ENCODE measurements at regions not wholly inside any gene's neighbourhood (a gene's known extent, or its start where the extent isn't known, plus 50 kb on each side); places are given as distances from the start of the nearest gene placed in this dataset.

DNA sequence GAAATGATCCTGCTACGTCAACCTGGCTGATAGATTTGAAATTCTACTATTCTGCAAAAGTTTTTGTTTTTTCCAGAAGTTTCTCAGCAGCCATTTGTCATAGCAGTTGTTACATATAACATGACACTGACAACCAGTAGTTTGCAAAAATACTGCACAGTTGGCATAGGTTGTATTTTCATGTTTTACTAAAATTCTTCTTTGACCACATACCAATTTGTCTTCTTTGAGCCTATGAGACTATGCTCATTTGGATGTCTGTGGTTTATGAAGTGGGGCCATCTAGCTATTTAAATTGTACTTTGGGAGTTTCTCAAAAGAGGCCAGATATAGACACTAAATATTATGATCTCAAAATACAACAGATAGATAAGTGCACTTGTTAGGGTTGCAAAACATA is 104.9 kb upstream of the PREP start:
- Histone ChIP-seq H3K9me2 (no peaks in the 10 kb centered on the region), H3K9ac (no peak overlapping the region), H3K4me2 (no peak overlapping the region), H3F3A (replicated peaks; ENCODE audit: insufficient read depth) (no peaks in the 10 kb centered on the region), H3K4me3 (ENCODE audit: low read depth in 2 of 2, low read length in 1 of 2) (no peak overlapping the region), H3K36me3 (replicated peaks in 1 of 2; ENCODE audit: control insufficient read depth in 1 of 2, insufficient read depth in 2 of 2, low read length in 1 of 2) (no peaks in the 10 kb centered on the region), H4K20me1 (ENCODE audit: insufficient read depth) (no peaks in the 10 kb centered on the region), H3K27ac (ENCODE audit: low read depth in 2 of 2, low read length in 1 of 2) (no peak overlapping the region), H2AFZ (ENCODE audit: low read depth) (no peak overlapping the region), H3K27me3 (ENCODE audit: insufficient read depth) (no peaks in the 10 kb centered on the region), H3K4me1 (ENCODE audit: control insufficient read depth in 1 of 2, insufficient read depth in 2 of 2, low read depth in 1 of 2, low read length in 1 of 2) (no peaks in the 10 kb centered on the region; a peak in 1 of 4 replicates), H3K79me2 (ENCODE audit: insufficient read depth) (no peaks in the 10 kb centered on the region), H3K9me3 (no peaks in the 10 kb centered on the region)
- ChIA-PET POLR2A (no interaction called here), CTCF (interaction anchor here (1.1 kb wide), 1 partner anchor 23 kb away, joined by 3 read pairs; no protein-coding TSS in a partner anchor)
- TF ChIP-seq SMC3 (IDR thresholded peaks at IDR 0.05; ENCODE audit: low read depth, low read length) (no peak), FOSL2 (IDR thresholded peaks at IDR 0.05; ENCODE audit: borderline replicate concordance, low read depth) (no peak), PBX3 (IDR thresholded peaks at IDR 0.05) (peak; percentile 18; the same call in 1 of the 2 replicates)
- TF ChIP-seq, protein P1, sequence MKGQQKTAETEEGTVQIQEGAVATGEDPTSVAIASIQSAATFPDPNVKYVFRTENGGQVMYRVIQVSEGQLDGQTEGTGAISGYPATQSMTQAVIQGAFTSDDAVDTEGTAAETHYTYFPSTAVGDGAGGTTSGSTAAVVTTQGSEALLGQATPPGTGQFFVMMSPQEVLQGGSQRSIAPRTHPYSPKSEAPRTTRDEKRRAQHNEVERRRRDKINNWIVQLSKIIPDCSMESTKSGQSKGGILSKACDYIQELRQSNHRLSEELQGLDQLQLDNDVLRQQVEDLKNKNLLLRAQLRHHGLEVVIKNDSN (IDR thresholded peaks at IDR 0.05; ENCODE audit: borderline replicate concordance, low read depth), result no peak
- WGBS (ENCODE audit: low lambda C conversion rate), result 95% methylated on average over 1 of the region's 1 CpG
- DNase-seq, result no peak

DNA sequence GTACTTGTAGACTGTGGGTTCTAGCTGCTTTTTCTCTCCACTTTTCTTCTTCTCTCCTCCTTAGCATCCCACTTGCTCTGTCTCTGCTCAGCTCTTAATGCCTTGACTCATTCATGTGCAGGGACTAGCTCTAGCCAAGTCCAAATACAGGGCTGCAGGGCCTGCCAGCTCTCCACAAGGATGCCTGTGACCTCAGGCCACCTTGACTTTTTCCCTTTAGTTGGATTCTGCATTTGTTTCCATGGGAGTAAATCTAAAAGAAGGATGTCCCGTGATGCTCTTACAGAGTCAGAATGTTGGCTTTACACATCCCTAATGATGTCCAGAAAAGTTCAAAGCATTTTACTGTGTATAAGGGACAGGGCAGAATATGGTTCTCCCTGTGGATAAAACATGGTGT is 101.8 kb upstream of the PREP start:
- CTCF ChIA-PET, result interaction anchor here (1.1 to 1.2 kb wide), 2 partner anchors 9 to 20 kb away, joined by 3 read pairs; no protein-coding TSS in a partner anchor
- H3K4me3 ChIP-seq (ENCODE audit: low read depth in 2 of 2, low read length in 1 of 2), result no peak overlapping the region
- no peak for TF ChIP-seq ZBTB33 (IDR thresholded peaks at IDR 0.05; ENCODE audit: borderline replicate concordance, low read depth)
- no peak for TF ChIP-seq PBX3 (IDR thresholded peaks at IDR 0.05)
- H3K27ac ChIP-seq (ENCODE audit: low read depth in 2 of 2, low read length in 1 of 2), result no peak overlapping the region
- no peak overlapping the region for H3K4me2 ChIP-seq
- no peak for DNase-seq
- no peaks in the 10 kb centered on the region for H3K4me1 ChIP-seq (ENCODE audit: control insufficient read depth in 1 of 2, insufficient read depth in 2 of 2, low read depth in 1 of 2, low read length in 1 of 2)
- H3K9me3 ChIP-seq, result no peaks in the 10 kb centered on the region
- H3F3A ChIP-seq (replicated peaks; ENCODE audit: insufficient read depth), result no peaks in the 10 kb centered on the region
- POLR2A ChIA-PET, result no interaction called here
- H2AFZ ChIP-seq (ENCODE audit: low read depth), result no peak overlapping the region
- 38% methylated on average over 1 of the region's 1 CpG for WGBS (ENCODE audit: low lambda C conversion rate)
- H3K9ac ChIP-seq, result no peak overlapping the region
- no peaks in the 10 kb centered on the region for H3K9me2 ChIP-seq
- H3K36me3 ChIP-seq (replicated peaks in 1 of 2; ENCODE audit: control insufficient read depth in 1 of 2, insufficient read depth in 2 of 2, low read length in 1 of 2), result no peaks in the 10 kb centered on the region
- H4K20me1 ChIP-seq (ENCODE audit: insufficient read depth), result no peaks in the 10 kb centered on the region
- no peaks in the 10 kb centered on the region for H3K27me3 ChIP-seq (ENCODE audit: insufficient read depth)
- no peaks in the 10 kb centered on the region for H3K79me2 ChIP-seq (ENCODE audit: insufficient read depth)
